Forelimb muscle (tissue), 1 donor: ENCODE measurements at regions not wholly inside any gene's neighbourhood (a gene's known extent, or its start where the extent isn't known, plus 50 kb on each side); places are given as distances from the start of the nearest gene placed in this dataset.

Experiments
- DNase-seq: peaks from one replicate; pipeline ENCODE4 v3.0.0-alpha.2; 2013; ENCODE audit warnings: low read depth

DNA sequence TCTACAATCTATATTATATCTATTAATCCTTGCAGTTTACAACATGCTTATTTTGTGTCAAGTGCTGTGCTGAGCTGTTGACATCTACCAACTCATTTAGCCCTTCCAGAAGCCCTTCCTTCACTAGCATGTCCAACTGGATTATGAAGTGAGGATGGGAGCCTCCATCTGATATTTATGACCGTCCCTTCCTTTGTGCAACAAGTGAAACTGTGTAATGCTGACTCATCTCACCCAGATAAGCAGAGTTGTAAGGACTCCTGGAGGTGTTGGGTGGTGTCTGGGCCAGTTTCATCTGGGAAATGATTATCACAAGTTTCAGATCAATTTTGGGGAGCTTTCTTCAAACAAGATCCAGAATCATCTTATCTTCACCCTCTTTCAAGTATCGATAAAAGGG, 156.6 kb upstream of the ETAA1 start:
- no peak for DNase-seq

GRCh38 chr2:67241453-67241852, 155.7 kb upstream of the ETAA1 start:
- no peak for DNase-seq

DNA sequence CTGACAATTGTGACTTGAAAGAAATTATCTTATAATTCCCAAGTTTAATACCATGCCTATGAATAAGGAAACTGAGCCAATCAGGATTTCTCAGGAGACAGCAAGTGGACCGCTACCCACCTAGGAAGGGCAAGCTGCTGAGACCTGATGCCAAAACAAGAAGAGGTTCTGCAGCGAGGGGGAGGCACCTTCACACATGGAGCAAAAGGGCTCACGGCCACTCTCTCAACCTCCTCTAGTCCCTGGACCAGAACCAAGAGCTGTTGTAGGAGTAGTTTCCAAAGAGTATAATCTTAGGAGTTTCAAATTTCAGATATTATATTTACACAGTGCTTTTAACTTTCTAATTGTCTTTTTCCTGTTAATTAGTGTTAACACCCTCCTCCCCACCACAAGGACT, 154.7 kb upstream of the ETAA1 start:
- DNase-seq: no peak

- DNase-seq: no peak
These were observed 153.2 kb upstream of the ETAA1 start for GRCh38 chr2:67243919-67244318.

- DNase-seq: no peak
These were observed 150.3 kb upstream of the ETAA1 start for GRCh38 chr2:67246791-67247190.

DNA sequence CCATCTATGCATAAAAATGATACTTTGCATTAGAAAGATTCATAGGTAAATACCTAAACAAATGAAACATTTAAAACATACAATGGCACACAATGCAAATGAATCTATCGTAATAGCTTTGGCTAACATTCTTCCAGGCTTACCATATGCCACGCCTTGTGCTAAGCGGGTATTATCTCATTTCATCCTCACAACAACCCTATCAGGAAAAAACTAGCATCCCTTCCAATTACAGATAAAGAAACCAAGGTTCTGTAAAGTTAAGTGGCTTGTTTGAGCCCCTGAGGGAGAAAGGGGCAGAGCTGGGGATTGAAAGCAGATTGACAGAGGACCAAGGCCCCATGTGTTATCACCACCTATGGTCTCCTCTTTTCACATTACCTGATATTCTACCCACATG, 145.4 kb upstream of the ETAA1 start:
- DNase-seq: no peak

- no peak for DNase-seq
These were observed 141.1 kb upstream of the ETAA1 start for GRCh38 chr2:67255933-67256615.

DNA sequence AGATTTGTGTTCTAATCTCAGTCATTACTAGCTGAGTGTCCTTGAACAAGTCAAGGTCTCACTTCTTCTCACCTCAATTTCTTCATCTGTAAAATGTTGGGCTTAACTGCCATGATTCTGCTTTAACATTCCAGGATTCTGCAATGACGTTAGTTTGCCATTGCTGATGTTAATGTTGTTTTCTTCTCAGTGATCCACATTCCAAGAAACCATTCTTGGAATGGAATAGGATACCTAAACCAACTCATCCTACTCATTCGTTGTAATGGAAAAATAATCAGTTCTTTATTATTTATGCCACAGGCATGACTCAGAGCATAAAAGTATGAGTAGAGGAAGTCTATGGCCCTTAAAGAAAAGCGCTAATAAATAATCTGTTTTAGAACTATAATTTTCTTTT, 140.2 kb upstream of the ETAA1 start:
- DNase-seq: no peak

GRCh38 chr2:67258122-67258521, 139.0 kb upstream of the ETAA1 start:
- no peak for DNase-seq

GRCh38 chr2:67258831-67259230, 138.3 kb upstream of the ETAA1 start:
- DNase-seq: no peak

DNA sequence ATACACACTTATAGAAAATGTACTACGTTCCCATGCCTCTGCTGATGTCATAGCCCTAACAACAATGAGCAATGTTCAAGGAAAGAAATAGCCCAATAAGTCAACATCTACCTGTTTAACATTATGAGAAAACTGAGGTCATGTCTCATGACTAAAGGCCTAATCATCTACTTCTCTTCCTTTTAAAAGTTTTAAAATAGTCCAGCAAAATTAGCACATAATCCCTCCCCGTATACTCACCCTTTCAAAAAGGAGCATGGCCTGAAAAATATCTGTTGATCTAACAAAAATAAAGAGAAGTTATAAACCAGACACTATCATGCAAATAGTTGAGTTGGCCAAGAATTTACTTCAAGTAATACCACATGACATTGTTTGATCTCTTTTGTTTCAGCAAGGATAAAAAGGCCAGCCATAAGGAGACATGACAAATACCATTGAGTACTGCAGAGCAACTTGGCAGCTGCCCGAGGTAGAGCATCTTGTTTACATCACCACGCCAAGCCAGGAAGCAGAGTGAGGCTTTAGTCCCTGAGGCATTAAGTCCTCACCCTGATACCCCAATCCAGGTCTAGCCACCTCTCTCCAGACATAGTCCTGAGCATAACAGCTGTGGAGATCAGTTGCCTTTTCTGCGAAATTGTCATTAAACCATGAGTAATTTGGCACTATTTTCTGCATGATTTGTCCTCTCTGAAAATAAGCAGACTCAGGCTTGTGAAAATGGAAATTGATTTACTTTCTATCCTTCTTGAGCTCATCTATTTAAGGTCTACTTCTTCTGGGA, 137.4 kb upstream of the ETAA1 start:
- peak; percentile 35 for DNase-seq

DNA sequence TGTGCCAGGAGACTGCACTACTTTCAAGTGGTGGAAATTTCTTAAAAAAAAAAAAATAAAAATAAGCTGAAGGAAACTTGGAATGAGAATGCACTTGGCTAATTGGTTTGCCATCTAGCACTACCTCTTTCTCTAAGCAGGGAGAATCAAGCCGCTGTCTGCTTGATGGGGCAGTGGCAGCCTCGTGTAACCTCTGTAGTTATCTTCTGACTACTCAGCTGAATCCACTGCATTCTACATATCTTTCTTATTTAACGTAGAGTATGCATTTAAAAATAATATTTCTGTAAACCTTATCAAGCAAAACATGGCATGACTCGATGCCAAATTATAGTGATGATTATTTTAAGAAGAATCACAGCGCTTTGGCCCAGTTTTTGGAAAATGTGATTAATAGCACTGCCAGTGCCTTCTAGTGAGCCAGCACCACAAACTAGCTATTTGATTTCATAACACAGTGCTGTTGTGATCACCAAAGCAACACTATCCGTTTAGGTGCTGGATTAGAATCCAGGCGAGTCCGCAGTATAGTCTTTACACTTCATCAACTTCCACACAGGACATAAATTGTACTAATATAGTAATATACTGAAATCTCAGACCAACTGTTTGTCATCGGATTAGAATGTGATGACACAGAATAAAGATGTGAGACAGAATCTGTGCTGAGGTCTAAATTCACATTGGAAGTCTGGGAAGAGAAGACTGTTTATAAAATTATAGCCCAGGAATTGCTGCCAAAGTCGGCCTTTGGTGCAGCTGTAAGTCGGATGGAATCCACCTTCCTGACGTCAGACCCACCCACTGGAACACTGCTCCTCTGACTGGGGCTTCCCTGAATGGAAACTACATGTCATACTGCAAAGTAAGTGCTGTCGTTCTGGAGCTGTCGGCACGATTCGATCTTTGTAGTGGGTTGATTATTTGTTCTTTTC, 136.5 kb upstream of the ETAA1 start:
- DNase-seq: peak; percentile 97

GRCh38 chr2:67267241-67267640, 129.9 kb upstream of the ETAA1 start:
- no peak for DNase-seq

DNA sequence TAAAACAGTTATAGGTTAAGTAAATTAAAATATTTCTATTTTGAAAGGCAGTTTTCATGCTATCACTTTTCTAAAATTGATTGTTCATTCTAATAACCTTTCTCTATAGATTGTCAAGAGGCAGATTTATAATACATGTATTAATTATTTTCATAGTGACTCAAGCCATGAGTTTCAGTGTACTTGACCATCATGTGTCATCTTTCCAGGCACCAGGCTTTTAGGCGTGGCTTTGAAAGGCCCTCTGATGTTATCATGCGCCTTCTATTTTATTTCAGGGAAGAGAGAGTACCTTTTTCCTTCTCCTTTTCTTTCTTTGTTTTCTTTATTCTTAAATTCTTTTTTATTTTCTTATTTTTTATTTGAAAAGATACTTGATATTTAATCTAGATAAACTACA, 128.3 kb upstream of the ETAA1 start:
- no peak for DNase-seq

- no peak for DNase-seq
These were observed 124.9 kb upstream of the ETAA1 start for GRCh38 chr2:67272195-67272594.

DNA sequence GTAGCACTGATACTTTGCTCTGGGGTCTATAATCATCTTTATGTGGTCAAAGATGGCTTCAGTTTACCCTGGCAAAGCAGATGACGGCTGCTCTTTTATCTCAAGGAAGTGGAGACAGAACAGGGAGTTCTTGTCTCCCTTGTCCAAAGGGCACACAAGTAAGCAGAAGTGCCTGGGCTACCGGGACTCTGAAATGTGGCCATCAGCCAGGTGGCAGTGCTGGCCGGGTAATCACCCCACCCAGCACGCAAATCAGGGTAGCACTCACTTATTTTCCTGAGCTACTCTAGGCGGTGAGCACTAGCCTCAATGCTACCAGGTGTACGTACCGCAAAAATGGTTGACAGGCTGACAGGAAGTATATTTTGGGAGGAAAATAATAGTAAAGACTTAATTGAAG, 119.7 kb upstream of the ETAA1 start:
- no peak for DNase-seq

DNA sequence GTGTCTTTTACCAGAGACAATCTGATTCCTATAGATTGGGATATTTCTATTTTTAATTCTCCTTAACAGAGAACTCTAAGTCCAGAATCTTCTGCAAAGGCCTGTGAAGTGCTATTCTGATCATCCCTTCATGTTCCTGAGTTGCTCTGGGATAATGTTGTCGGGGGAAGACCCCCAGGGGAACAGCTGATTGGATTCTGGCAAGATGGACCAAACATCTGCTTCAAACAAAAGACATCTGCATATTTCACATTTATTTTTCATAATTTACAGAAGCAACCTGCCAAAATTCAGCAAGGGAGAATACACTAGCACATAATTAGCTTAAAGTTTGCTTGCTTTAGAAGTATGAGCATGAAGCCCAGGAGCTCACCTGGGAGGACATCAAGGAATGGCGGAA, 116.0 kb upstream of the ETAA1 start:
- DNase-seq: peak; percentile 36

GRCh38 chr2:67283641-67284040, 113.5 kb upstream of the ETAA1 start:
- DNase-seq: no peak

GRCh38 chr2:67286981-67287759, 110.0 kb upstream of the ETAA1 start:
- DNase-seq: no peak

DNA sequence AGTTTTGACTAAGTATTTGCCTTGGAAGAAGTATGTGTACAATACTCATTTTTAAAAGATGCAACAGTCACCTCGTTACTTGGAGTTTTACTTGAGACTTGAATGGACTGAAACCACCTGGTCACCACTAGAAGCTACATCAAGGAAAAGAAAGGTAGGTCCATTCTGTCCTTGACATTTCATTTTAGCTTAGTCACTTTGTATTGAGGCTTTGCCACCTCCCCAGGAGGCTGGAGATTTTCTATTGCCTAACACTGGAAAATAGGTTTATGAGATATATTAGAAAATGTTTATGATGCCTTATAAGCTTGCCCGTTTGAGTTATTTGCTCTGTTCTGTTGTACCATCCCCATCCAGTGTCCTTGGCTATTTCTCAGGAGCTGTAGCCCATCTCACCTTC, 107.9 kb upstream of the ETAA1 start:
- DNase-seq: no peak

- DNase-seq: no peak
These were observed 107.2 kb upstream of the ETAA1 start for GRCh38 chr2:67289921-67290371.
